HG03196 (cell line): ENCODE measurements at regions not wholly inside any gene's neighbourhood (a gene's known extent, or its start where the extent isn't known, plus 50 kb on each side); places are given as distances from the start of the nearest gene placed in this dataset.
A peak's percentile ranks its signal among the peaks of the same experiment; 100 is the strongest.

Experiments
- ATAC-seq: cut with Tn5 transposase; IDR thresholded peaks from one replicate; pipeline ENCODE4 v1.9.1; 2021; ENCODE audit not compliant: unreplicated experiment

DNA sequence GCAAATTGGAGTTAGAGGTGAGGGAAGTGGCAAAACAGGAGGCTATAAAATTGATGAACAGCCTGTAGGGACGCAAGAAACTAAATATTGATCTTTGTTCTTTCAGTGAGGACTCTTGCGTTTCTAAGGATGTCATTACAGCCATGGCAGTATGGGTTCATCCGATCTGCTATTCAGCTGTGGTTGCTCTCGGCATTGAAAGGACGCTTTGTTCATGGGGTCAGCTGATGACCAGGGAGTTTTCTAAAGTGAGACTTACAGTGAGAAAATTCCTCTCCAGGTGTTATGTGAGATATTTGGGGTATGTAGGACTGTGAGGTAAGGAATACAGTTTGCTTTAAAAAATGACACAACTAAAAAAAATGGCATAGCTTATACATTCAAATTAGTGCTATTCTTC, 52.7 kb upstream of the PELI1 start:
- no peak for ATAC-seq

DNA sequence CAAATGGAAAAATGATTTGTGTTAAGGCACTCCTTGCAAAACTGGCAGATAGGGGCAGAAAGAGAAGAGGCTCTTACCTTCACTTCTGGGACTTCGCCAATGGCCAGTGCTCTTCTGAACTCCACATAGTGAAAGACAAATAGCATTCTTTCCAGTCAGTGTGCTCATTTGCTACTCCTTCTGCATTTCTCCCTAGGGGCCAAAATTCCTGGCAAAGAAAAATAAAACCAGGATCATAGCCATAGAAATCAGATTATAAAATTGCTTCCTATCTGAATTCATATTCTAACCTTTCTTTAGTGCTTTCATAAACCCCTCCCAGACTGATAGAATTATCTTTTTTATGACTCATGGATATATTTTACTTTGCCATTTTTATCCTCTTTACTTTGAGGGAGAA, 56.9 kb upstream of the PELI1 start:
- ATAC-seq: no peak

DNA sequence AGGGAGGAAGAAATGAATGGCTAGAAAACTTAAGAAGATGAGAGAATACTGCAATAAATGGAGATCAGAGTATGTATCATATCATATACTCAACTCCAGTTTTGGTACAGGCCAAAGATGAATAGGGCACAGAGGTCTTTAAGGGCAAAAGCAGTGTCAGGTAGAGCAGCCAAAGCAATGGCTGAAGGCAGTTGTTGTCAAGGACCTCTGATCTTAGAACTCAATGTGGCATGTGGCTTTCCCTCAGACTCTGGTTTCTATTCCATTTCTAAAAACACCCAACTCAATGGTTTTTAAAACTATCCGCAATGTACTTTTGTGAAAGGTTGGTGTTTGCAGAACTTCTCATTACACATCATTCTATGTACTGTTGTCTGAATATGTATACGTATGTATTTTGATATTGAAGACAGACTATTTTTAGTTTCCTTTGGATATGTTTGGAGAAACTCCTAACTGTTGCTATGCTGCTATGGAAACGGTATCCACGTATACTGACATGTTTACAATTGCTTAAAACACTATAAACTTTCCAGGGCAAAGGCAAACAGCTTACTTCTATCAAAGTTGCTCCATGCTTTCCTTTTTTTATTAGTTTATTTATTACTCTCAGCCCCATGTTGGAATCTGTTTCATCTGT, 58.1 kb upstream of the PELI1 start:
- no peak for ATAC-seq

DNA sequence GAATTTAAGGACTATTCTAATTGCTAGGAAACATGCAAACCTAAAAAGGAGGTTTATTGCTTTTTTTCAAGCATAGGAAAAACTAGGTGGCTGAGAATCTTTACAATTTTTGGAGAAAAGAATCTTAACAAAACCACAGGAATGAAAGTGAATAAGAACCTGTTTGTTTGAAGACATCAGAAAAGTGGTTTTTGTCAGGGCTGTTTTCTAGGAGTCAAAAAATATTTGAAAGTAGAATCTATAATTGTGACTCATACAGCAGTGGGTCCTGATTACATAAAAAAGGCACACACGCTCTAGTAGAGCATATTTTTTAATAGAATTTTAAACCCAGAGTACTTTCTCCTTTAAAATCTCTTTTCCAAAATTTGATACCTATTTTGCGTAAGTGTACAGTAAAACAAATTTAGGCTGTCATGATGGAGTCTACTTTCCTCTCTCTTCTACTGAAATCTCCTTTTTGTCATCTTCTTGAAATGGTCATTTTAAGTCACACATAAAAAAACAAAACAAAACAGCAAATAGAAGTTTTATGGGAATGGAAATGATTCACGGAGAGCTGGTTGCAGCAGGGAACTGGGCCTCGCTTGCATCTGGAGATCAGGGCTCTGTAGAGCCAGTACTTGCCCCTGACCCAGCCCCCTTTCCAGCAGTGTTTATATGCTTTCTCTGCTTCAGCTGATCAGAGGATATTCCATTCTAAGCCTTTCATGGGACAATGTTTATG, 59.1 kb upstream of the PELI1 start:
- no peak for ATAC-seq

DNA sequence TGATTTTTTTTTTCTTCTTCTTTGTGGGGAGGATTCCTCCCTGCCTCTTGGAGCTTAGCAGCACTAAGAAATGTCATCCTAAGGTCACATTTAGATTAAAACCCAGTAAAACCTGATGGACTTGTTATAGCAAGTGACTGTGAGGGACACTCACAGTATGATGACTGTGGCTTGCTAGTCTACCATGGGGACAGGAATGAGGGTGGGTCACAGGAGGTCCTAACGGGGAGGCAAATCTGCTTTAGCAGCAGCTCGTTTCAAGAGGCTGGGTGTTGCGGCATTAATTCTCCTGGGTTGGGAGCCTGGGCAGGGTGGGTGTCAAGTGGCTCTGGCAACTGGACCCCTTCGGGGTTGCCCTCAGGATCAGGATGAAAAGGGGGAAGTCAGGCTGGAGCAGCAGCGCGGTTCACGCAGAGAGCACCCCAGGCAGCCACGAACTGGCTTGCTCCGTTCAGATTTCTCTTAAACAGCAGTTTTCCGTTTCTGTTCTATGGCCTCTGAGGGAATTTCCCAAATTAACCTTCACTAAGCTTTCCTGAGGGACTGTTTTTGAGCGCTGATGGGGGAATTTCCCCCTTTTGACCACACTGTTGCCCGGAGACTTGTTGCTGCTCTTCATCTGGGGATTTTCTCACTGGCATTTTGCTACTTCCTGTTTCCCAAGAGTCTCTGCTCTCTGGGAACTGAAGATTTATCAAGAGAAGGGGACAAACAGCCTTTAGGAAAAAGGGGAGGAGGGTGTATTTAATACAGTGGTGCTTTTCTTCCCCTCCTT, 59.8 kb upstream of the PELI1 start:
- peak; percentile 61 for ATAC-seq

DNA sequence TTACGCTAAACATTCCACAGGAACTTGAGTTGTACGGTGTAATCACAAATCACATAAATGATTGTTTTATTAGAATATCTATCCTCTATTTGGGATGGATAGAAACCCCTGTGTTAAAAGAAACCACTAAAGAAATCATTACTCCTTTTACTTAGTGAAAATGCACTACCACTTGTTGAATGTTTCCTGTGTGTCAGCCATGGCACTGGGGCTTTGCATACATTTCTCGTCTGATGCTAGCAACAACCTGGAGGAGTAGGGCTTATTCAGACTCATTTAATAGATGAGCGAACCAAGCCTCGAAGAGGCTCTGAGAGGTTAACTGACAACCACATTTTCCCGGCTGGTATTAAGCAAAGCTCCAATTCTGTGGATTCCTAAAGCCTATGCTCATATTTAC, 60.5 kb upstream of the PELI1 start:
- ATAC-seq: no peak

DNA sequence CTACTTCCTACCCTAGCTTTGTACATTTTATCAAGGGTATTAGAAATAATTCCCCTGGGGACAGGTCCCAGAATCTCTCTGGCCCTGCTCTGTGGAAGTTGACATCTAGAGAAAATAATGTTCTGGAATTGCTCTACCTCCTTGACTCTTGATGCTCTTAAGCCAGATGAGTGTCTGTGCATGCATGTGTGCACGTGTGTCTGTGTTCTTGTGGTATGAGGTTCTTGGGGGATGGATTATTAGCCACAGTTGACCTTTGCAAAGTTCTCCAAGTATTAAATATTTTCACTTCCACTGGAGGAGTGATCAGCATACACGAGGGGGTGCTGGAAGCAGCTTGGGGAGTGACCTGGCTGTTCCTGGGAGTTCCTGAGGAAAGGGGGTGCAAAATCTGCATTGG, 61.2 kb upstream of the PELI1 start:
- no peak for ATAC-seq

DNA sequence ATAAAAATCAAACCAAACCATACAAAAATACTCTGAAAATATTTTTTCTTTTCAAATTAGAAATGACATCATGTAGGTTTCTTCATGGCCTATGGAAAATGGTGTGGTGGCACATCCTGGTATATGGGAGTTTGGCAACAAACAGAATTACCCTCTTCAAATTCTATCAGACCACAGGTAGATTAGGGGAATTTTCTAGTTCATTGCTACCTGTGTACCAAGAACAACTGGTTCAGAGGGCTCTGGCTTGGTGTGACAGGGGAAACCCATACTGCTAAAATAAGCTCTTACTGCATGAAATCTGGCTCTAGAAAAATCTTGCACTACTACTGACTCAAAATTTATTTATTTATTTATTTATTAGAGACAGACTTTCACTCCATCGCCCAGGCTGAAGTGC, 63.4 kb upstream of the PELI1 start:
- ATAC-seq: no peak

DNA sequence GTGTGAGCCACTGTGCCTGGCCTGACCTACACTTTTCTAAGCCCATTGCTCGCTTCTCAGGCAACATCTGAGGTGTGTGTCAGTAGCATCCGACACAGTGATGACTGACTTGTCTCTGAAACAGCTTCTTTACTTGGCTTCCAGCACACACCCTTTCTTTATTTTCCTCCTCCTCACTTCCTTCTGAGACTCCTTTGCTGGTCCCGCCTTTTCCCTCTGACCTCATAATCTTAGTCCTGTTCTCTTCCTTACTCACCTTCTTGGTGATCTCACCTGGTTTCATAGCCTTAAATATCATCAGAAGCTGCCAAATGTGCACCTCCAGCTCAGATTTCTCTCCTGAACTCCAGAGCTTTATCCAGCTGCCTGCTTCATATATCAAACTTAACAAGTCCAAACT, 66.6 kb upstream of the PELI1 start:
- ATAC-seq: no peak

DNA sequence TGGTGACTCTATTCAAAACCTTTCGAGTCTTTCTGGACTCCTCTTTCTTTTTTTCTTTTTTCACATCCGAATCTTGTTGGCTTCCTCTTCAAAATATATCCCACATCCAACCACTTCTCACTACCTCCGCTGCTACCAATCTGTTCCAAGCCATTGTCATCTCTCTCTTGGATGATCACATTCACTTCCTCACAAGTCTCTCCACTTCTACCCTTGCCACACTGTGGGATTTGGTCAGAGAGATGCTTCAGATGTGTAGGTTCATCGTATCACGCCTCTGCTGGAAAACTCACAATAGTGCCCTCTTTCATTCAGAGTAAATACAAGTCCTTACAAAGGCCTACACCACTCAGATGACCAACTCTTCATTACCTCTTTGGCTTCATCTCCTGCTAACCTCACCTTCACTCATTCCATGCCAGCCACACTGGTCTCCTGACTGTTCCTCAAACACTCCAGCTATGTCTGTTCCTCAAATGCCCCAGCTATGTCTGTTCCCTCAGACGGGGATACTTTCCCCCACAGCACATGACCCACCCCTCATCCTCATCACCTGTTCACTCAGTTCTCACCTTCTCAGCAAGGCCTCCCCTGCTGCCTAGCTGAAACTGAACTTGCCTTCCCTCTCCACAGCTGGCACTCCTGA, 67.2 kb upstream of the PELI1 start:
- ATAC-seq: no peak

DNA sequence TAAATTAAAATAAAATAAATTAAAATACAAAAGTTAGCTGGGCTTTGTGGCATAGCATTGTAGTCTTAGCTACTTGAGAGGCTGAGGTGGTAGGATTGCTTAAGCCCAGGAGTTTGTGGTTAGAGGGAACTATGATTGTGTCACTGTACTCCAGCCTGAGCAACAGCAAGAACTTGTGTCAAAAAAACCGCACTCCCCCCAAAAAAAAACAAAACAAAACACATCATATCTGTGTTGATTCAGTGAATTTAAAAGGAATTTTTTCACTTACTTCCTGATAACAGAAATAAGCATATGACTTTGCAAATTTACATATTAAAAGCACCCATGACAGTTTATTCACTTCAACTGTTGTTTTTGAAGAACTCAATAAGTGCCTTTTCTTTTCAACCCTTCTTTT, 68.1 kb upstream of the PELI1 start:
- ATAC-seq: no peak

DNA sequence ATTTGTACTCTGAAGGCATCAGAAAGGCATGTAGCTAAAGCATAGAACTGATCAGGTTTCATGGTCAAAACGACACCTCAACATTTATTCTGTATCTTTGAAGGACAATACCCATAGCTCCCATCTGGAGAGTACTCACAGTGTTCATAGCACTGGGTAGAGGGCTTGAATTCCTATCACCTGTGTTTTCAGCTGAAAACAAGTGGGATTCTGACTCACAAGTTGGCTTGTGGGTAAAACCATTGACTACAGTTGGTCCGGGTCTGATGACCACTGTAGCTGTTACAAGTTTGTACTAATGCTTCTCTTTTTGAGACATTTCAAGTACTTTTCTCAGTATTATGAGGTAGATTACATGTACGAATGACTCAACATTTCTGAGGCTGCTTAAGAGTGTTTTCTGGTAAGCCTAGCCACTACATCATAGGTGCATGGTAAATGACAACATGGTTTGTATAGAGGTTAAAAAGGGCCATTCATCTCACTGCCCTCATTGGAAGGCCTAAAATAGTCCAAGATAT, 68.6 kb upstream of the PELI1 start:
- peak; percentile 30 for ATAC-seq

DNA sequence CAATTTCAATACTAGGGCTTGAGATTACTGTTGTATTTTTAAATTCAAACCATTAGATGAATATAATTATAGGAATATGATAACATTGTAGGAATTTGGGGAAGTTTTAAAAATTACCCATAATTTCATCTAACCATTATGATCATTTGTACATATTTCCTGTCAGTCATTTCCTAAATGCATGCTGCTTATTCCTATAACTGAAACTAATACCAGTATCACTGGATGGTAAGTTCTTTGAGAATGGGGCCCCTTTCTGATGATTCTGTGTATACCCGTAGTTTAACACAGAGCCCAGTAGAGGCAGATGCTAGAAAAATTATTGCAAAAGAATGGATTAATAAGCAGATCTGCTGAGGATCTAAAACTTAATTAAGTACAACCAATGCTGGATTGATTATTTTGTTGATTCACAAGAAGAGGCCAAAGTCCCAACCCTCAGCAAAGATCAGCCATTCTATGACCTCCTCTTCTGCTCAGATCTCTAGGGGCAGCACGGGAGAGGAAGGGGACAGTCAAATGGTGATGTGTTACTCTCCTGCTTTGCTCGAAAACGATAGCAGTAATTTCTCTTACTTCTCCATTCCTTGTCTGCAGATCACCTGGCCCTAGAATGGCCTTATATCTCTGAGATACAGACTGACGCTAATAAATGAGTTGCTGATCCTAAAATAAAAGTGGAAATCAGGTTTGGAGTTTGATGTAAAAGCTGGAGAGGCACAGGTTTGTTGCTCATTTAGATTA, 69.5 kb upstream of the PELI1 start:
- ATAC-seq: peak; percentile 46

DNA sequence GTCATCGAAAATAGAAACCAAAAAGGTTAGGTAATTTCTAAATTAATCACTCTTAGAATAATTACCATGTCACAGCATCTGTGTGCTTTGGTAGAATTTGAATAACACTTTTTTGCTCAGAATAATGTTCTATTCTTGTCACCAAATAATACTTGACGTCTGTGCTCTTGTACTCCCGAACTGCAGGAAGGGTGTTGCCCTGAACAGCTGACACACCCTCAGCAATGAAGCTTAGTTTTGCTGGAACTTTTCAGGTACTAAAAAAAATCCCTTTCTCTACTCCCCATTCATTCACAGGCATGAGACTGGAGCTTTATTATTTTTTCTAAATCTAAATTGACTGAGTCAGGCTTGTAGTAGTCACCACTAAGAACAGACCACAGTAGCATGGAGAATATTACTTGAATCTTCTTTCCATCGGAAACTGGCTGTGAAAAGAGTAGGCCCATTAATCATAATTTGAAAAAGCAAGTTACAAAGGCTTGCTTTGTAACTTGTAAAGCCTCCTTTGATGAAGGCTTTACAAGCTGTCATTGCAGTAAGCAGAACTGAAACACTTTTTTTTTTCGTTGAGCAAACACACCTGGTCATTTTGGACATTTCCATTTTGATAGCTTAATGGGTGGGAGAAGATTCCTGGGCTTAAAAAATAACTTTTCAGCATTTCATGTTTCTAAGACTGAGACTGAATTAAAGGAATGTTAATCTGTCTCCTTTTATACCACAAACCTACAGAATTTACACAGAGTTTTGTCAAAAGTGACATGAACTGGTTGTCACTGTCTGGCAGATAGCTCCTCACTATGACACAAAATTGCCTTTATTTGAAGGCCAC, 70.3 kb upstream of the PELI1 start:
- ATAC-seq: peak; percentile 57

DNA sequence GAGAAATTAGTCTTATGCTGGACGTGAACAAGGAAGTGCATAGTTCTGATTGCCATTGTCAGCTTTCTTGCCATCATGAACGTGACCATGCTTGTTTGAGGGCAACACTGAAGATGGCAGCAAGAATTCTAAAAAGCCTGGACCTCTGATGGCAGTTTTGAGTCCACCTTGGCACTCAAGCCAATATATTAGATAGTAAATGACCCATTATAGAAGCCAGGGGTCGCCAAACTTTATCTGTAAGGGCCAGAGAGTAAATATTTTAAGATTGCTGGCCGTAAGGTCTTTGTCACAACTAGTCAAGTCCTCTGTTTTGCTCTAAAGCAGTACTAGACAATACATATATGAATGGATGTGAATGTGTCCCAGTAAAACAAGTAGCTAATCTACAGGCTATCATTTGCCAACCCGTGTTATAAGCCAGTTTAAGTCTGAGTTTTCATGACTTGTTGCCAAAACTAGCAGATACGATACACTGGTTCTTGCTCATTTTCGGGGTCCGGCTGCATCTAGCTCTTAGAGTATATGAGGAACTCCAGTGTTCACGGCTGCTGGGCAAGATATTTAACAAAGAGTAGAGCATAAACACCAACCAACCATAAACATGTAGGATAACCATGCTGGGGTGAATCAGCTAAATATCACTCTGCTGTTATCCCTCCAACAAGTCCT, 73.1 kb upstream of the PELI1 start:
- ATAC-seq: no peak

DNA sequence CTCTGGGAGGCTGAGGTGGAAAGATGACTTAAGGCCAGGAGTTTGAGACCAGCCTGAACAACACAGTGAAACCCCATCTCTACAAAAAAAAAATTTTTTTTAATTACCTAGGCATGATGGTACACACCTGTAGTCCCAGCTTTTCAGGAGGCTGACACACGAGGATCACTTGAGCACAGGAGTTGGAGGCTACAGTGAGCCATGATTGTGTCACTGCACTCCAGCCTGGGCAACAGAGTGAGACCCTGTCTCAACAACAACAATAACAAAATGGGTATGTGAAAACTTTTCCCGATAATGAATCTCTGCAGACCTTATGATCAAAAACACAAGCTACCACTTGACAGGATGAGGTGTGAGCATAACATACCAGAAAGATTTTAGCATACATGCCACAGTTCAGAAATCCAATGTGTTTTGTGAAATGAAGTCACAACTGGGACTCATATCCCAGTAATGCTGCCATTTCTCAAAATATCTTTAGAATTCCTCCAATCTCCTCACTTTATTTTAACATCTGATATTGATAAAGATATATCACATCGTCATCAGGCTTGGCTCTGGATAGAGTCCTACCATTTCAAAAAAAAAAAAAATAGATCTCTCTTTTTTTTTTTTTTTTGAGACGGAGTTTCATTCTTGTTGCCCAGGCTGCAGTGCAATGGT, 74.0 kb upstream of the PELI1 start:
- ATAC-seq: no peak

DNA sequence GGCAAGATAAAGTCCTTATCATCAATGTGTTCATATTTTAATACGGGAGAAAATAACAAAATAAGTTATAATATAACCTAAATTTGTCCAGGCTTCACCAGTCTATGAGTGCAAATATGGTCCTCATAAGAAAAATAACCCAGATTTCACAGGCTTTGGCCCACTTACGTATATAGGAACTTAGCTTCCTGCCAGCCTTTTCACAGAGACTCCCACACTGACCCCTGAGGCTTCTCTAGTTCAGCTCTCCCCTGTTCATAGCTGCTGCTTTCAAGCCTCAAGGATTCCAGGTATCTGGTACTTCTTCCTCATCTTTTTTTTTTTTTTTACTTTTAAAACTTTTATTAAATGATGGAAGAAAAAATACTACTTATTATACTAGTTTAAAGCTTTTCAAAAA, 74.9 kb upstream of the PELI1 start:
- ATAC-seq: no peak

DNA sequence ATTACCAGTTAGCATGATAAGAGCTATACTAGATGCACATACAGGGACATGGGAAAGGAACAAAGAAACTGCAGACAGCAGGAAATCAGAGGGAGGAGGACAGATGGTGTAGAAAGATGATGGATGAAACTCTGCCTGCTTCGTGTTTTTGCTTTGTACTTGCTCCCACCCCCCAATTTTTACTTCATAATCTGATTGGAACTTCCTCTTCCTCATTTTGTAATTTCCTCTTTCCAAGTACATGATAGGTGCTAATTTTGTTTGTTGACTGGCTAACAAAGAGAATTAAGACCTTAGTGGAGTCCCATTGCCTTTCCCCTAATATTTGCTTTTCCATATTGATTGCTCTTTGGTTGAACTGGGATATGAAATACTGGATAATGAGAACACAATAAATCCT, 76.0 kb upstream of the PELI1 start:
- ATAC-seq: no peak
